ENCODE measurements at regions not wholly inside any gene's neighbourhood (a gene's known extent, or its start where the extent isn't known, plus 50 kb on each side); places are given as distances from the start of the nearest gene placed in this dataset.

- TF ChIP-seq CTCF (conservative IDR thresholded peaks at IDR 0.05 in 1 of 2, IDR thresholded peaks at IDR 0.05 in 1 of 2; ENCODE audit: low read depth in 1 of 2, low read length in 2 of 2) (no peak), EZH2 (IDR thresholded peaks at IDR 0.05; ENCODE audit: low read length, missing control alignments) (no peak)
Measured at GRCh38 chr6:126661646-126662045, 321.7 kb downstream of the CENPW start.
